ENCODE measurements at regions not wholly inside any gene's neighbourhood (a gene's known extent, or its start where the extent isn't known, plus 50 kb on each side); places are given as distances from the start of the nearest gene placed in this dataset.

DNA sequence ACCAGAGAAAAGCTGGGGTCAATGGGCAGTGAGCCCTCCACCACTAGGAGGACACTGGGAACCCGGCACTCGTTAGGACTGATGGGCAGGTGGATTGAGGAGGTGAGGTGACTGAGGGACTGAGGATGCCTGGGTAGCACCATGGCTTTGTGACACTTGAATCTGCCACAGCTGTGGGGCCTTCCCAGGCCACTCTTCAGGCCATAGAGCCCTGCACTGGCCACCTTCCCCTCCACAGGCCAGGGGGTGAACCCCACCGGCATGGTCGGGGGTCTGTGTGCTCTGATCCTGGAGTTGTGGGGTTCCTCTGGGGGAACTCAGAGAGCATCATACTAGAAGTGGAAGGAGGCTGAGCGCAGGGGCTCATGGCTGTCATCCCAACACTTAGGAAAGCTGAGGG is 423.5 kb downstream of the ZNF536 start:
- TF ChIP-seq EP300 (IDR thresholded peaks at IDR 0.05): no peak
- TF ChIP-seq, protein P1, sequence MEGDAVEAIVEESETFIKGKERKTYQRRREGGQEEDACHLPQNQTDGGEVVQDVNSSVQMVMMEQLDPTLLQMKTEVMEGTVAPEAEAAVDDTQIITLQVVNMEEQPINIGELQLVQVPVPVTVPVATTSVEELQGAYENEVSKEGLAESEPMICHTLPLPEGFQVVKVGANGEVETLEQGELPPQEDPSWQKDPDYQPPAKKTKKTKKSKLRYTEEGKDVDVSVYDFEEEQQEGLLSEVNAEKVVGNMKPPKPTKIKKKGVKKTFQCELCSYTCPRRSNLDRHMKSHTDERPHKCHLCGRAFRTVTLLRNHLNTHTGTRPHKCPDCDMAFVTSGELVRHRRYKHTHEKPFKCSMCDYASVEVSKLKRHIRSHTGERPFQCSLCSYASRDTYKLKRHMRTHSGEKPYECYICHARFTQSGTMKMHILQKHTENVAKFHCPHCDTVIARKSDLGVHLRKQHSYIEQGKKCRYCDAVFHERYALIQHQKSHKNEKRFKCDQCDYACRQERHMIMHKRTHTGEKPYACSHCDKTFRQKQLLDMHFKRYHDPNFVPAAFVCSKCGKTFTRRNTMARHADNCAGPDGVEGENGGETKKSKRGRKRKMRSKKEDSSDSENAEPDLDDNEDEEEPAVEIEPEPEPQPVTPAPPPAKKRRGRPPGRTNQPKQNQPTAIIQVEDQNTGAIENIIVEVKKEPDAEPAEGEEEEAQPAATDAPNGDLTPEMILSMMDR (IDR thresholded peaks at IDR 0.05): no peak
- TF ChIP-seq POLR2A (IDR thresholded peaks at IDR 0.05): no peak
- no peak for TF ChIP-seq POLR2AphosphoS5 (IDR thresholded peaks at IDR 0.05)

All from gastroesophageal sphincter (tissue), 3 donors.